Esophagus muscularis mucosa (tissue), 4 donors: ENCODE measurements at regions not wholly inside any gene's neighbourhood (a gene's known extent, or its start where the extent isn't known, plus 50 kb on each side); places are given as distances from the start of the nearest gene placed in this dataset.
"Not testable (repeated sequence)": the region's sequence is repeated elsewhere in the genome, so short reads cannot be mapped to it uniquely, and the experiment has no call there.

Experiments used
- DNase-seq: peaks from one replicate; pipeline ENCODE4 v3.0.0-alpha.2; 2017; ENCODE audit errors: extremely low spot score
- H3K27ac ChIP-seq, 4 donors: fragments of 200-600 bp; sonication (generic); replicated peaks in 1 of 4; 1 replicate in 3 of 4; 2 replicates in 1 of 4; pipeline ENCODE4 v1.5.1; 2016 to 2019; ENCODE audit warnings: mild to moderate bottlenecking in 1 of 4
- H3K27me3 ChIP-seq, 4 donors: fragments of 200-600 bp; sonication (generic); one replicate each; pipeline versions ENCODE4 v1.5.1 to v1.6.0; 2016 to 2019
- H3K36me3 ChIP-seq, 4 donors: fragments of 200-600 bp; sonication (generic); one replicate each; pipeline ENCODE4 v1.5.1; 2016 to 2019
- H3K4me1 ChIP-seq, 4 donors: fragments of 200-600 bp; sonication (generic); one replicate each; pipeline ENCODE4 v1.5.1; 2016 to 2019
- H3K4me3 ChIP-seq, 4 donors: fragments of 200-600 bp; sonication (generic); 1 replicate in 2 of 4; 2 replicates in 2 of 4; pipeline ENCODE4 v1.5.1; 2016 to 2019; ENCODE audit warnings: mild to moderate bottlenecking in 4 of 4, moderate library complexity in 1 of 4
- H3K9me3 ChIP-seq, 4 donors: fragments of 200-600 bp; sonication (generic); 1 replicate in 3 of 4; 2 replicates in 1 of 4; pipeline ENCODE4 v1.5.1; 2016 to 2019
- WGBS: methylation state at CpG from one replicate; pipeline ENCODE4 v1.1.5; 2018; 5-methylcytosine and 5-hydroxymethylcytosine counted together
- intact Hi-C: fragments of 100-400 bp; cut with DNase I; formaldehyde crosslinking; loops from one replicate; pipeline ENCODE4 v1.15.1; 2023
- TF ChIP-seq, protein P1 (sequence below), 3 experiments: fragments of 200-600 bp in 2 of 3; fragments of 450-650 bp in 1 of 3; sonication (generic) in 2 of 3; IDR thresholded peaks; one replicate each; pipeline ENCODE4 v1.5.1; 2017 to 2019; ENCODE audit warnings: antibody characterized with exemption in 3 of 3, mild to moderate bottlenecking in 2 of 3, moderate library complexity in 1 of 3

- H3K27me3 ChIP-seq, intact Hi-C loops, H3K27ac ChIP-seq, H3K4me1 ChIP-seq, H3K9me3 ChIP-seq, H3K4me3 ChIP-seq, DNase-seq, H3K36me3 ChIP-seq: not testable (repeated sequence)
- WGBS: 32% methylated on average over 2 of the region's 2 CpGs
Observed at GRCh38 chr9:42508111-42508510, 324.7 kb downstream of the SPATA31A6 start.

DNA sequence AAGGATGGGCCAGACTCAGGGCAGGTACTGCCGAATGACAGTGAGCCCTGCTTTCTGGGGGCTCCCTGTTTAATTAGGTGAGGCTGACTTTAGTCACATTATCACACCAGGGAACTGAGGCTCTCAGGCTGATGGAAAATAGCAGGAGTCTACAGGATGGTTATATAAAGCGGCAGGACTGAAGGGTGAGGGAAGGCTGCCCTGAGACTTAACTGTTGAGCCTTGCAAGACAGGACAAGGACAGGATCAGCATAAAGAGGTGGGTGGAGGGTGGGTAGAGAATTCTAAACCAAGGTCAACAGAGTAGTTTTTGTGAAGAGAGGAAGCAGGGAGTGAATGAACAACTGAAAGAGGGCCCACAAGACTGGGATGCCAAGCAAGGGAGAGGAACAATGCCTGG, 330.1 kb downstream of the SPATA31A6 start:
- H3K4me3 ChIP-seq, DNase-seq, H3K27ac ChIP-seq, H3K4me1 ChIP-seq, H3K27me3 ChIP-seq, H3K9me3 ChIP-seq, H3K36me3 ChIP-seq, intact Hi-C loops: not testable (repeated sequence)
- WGBS: no CpG with 5 or more reads among the region's 2 CpGs

- DNase-seq: peak; percentile 53
- H3K4me1 ChIP-seq, H3K4me3 ChIP-seq, H3K9me3 ChIP-seq, H3K36me3 ChIP-seq, intact Hi-C loops, H3K27me3 ChIP-seq, H3K27ac ChIP-seq: not testable (repeated sequence)
- 73% methylated on average over 13 of the region's 13 CpGs for WGBS
Observed at GRCh38 chr9:42534325-42534983, 351.0 kb downstream of the SPATA31A6 start.

DNA sequence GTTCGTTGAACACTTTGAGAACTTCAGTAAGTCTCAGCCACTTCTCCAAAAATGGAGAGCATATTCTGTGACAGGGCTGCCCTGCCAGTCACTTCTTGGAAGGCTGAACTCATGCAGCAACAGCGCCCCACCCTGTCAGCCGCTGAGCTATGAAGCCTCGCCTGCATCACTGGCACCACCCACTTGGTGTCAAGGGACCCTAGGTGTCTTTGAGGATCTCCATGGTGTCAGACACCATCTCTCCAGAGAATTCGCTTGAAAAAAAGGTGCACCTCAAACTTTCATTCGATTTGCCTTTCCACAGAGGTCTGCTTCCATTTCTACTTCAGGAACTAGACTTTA, 351.5 kb downstream of the SPATA31A6 start:
- peak; percentile 53 for DNase-seq
- intact Hi-C loops: not testable (repeated sequence)

DNA sequence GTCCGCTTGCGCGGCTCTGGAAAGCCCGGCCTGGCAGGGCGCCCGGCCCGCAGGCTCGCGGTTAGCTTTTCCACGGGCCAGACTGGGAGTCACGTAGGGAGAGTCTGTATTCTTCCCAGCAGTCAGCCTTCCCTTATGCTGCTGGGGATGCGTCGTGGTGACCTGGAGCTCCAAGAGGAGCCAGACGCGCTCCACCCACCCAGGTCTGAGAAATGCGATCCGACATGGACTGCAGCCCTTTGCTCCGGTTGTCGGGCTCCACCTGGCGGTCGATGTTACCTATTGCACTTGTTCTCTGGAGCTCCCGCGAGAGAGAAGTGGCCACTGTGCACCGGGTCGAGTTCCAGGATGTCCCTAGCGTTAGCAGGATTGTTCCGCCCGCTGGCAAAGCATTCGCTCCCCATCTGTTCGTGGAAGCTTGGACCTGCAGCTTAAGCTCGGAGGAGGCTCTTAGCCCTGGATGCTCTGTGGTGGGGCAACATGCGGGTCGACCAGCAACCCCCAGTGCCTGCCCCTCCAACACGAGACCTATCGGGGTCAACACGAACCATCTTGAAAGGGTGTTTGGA, 367.4 kb downstream of the SPATA31A6 start:
- TF ChIP-seq, protein P1, sequence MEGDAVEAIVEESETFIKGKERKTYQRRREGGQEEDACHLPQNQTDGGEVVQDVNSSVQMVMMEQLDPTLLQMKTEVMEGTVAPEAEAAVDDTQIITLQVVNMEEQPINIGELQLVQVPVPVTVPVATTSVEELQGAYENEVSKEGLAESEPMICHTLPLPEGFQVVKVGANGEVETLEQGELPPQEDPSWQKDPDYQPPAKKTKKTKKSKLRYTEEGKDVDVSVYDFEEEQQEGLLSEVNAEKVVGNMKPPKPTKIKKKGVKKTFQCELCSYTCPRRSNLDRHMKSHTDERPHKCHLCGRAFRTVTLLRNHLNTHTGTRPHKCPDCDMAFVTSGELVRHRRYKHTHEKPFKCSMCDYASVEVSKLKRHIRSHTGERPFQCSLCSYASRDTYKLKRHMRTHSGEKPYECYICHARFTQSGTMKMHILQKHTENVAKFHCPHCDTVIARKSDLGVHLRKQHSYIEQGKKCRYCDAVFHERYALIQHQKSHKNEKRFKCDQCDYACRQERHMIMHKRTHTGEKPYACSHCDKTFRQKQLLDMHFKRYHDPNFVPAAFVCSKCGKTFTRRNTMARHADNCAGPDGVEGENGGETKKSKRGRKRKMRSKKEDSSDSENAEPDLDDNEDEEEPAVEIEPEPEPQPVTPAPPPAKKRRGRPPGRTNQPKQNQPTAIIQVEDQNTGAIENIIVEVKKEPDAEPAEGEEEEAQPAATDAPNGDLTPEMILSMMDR (IDR thresholded peaks at IDR 0.05): peak in 2 of 3 experiments; percentile 40 to 45

More for the DNA sequence above, 351.5 kb downstream of the SPATA31A6 start:
- not testable (repeated sequence) for H3K9me3 ChIP-seq, H3K27me3 ChIP-seq, H3K4me1 ChIP-seq, H3K27ac ChIP-seq, H3K4me3 ChIP-seq, H3K36me3 ChIP-seq
- TF ChIP-seq, protein P1 (IDR thresholded peaks at IDR 0.05): peak in 1 of 3 experiments; percentile 10
- 34% methylated on average over 6 of the region's 6 CpGs for WGBS

DNA sequence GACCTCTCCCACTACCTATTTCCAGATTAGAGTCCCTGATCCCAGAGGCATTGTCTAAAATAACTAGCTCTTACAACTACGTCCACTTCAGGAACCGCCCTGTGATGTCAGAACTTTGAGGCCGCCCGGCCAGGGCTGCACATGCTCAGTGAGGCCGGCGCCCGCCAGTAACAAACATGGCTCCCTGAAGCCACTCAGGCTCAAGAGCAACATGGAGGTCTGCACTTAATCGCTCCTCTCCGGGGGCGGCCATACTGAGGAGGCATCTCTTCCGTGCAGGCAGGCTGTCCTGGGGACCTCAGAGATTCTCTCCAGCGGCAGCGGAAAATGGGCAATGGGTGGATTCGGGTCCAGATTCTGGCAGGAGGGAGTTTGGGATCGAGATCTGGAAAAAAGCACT, 385.1 kb downstream of the SPATA31A6 start:
- no CpG with 5 or more reads among the region's 15 CpGs for WGBS
- not testable (repeated sequence) for DNase-seq, H3K27ac ChIP-seq

More for the DNA sequence above, 367.4 kb downstream of the SPATA31A6 start:
- H3K27me3 ChIP-seq, H3K36me3 ChIP-seq, H3K4me1 ChIP-seq, DNase-seq, intact Hi-C loops, H3K27ac ChIP-seq, H3K9me3 ChIP-seq: not testable (repeated sequence)
- peak overlapping the region in 3 of 4 donors; percentile 28 to 32 (median 31) for H3K4me3 ChIP-seq
- WGBS: no CpG with 5 or more reads among the region's 36 CpGs

GRCh38 chr9:42568942-42569556, 385.6 kb downstream of the SPATA31A6 start:
- H3K9me3 ChIP-seq, H3K4me1 ChIP-seq, intact Hi-C loops, H3K27me3 ChIP-seq, H3K36me3 ChIP-seq, H3K27ac ChIP-seq, DNase-seq: not testable (repeated sequence)
- peak overlapping the region in 3 of 4 donors; percentile 37 to 43 (median 42) for H3K4me3 ChIP-seq
- no CpG with 5 or more reads among the region's 34 CpGs for WGBS

More for the DNA sequence above, 385.1 kb downstream of the SPATA31A6 start:
- H3K36me3 ChIP-seq, H3K27me3 ChIP-seq, H3K4me1 ChIP-seq, H3K9me3 ChIP-seq, intact Hi-C loops: not testable (repeated sequence)
- H3K4me3 ChIP-seq: peak overlapping the region in 2 of 4 donors; percentile 37 to 42

DNA sequence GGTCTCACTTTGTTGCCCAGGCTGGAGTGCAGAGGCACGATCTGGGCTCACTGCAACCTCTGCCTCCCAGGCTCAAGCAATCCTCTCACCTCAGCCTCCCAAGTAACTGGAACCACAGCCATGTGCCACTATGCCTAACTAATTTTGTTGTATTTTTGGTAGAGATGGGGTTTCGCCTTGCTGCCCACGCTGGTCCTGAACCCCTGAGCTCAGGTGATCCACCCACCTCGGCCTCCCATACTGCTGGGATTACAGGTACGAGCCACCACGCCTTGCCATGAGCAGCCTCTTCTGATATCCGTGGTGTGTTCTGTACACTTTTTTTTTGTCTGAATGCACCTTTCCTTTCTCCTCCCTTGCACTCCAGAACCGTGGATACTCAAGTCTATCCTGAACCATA, 394.4 kb downstream of the SPATA31A6 start:
- WGBS: 70% methylated on average over 7 of the region's 8 CpGs
- intact Hi-C loops, H3K4me1 ChIP-seq, H3K36me3 ChIP-seq, H3K9me3 ChIP-seq, H3K27me3 ChIP-seq, DNase-seq, H3K4me3 ChIP-seq, H3K27ac ChIP-seq: not testable (repeated sequence)
